ENCODE measurements at regions not wholly inside any gene's neighbourhood (a gene's known extent, or its start where the extent isn't known, plus 50 kb on each side); places are given as distances from the start of the nearest gene placed in this dataset.

- DNase-seq (ENCODE audit: low read depth, low spot score) = no peak
- in situ Hi-C loops (cut with HindIII; ENCODE audit: low pct_unique_long_range_greater_than_20kb, low sequenced_read_pairs) = no loop called here
These were observed 102.9 kb upstream of the RFLNA start for GRCh38 chr12:124191966-124192365.

GRCh38 chr12:124194264-124194892, 100.5 kb upstream of the RFLNA start:
- no peak for DNase-seq (ENCODE audit: low read depth, low spot score)
- in situ Hi-C loops (cut with HindIII; ENCODE audit: low pct_unique_long_range_greater_than_20kb, low sequenced_read_pairs) = no loop called here

DNA sequence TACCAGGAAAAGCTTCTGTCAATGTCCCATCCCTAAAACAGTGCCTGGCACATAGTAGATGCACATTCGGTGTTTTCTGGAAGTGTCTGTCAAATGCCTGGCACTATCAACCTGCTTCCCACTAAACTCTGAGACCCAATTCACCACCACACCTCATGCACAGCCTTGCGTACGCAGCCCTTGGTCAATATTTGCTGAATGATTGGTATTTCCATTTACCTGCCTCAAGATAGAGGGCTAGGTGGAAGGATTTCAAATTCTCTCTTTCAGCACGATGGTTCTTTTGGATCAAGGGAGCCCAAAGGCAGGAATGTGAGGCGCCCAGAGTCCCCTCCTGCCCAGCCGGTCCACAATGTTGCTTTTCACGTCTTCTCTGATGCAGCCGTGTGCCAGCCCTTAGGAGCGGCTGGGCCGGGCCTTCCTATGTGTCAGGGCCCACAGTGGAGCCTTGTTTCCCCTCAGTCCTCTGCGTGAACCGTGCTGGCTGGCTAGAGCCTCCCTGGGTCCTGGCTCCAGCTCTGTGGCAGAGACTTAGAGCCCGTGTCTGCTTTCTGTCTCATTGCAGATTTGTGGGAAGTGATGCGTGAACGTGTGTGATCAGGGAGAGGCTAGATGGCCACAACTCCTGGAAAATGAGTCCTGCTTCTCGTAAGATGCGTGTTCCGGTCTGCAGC, 99.9 kb upstream of the RFLNA start:
- DNase-seq (ENCODE audit: low read depth, low spot score) = no peak
- in situ Hi-C loops (cut with HindIII; ENCODE audit: low pct_unique_long_range_greater_than_20kb, low sequenced_read_pairs) = no loop called here

DNA sequence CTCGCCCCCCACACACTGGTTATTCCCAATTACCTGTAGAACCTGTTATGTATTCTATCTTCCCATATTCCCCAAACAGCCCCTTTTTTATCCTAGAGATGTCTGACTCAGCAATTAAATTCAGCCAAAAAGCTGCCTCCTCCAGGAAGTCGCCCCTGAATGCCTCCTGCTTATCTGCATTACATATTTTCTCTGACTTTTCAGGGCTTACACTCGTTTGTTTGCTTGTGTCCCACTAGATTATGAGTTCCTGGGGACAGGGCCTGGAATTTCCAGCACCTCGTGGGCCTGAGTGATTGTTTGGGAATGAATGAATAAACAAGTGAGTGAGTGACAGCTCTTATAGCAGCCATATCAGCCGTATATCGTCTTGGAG, 99.3 kb upstream of the RFLNA start:
- in situ Hi-C loops (cut with HindIII; ENCODE audit: low pct_unique_long_range_greater_than_20kb, low sequenced_read_pairs) = no loop called here
- no peak for DNase-seq (ENCODE audit: low read depth, low spot score)

- in situ Hi-C loops (cut with HindIII; ENCODE audit: low pct_unique_long_range_greater_than_20kb, low sequenced_read_pairs) = no loop called here
- DNase-seq (ENCODE audit: low read depth, low spot score) = no peak
These were observed 98.7 kb upstream of the RFLNA start for GRCh38 chr12:124196236-124196635.

DNA sequence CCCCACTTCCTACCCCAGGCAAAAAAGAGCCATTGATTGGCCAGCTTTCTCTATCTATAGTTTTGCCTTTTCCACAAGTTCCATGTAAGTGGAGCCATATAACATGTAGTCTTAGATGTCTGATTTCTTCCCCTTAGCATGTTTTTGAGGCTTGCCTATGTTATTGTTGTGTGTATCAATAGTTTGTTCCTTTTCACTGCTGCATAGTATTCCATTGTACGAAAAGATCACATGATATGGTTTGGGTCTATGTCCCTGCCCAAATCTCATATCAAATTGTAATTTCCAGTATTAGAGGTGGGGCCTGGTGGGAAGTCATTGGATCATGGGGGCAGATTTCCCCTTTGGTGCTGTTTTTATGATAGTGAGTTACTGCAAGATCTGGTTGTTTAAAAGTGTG, 93.6 kb upstream of the RFLNA start:
- DNase-seq (ENCODE audit: low read depth, low spot score) = no peak
- in situ Hi-C loops (cut with HindIII; ENCODE audit: low pct_unique_long_range_greater_than_20kb, low sequenced_read_pairs) = no loop called here

- DNase-seq (ENCODE audit: low read depth, low spot score) = no peak
- in situ Hi-C loops (cut with HindIII; ENCODE audit: low pct_unique_long_range_greater_than_20kb, low sequenced_read_pairs) = no loop called here
These were observed 91.7 kb upstream of the RFLNA start for GRCh38 chr12:124203176-124203575.

- no peak for DNase-seq (ENCODE audit: low read depth, low spot score)
- in situ Hi-C loops (cut with HindIII; ENCODE audit: low pct_unique_long_range_greater_than_20kb, low sequenced_read_pairs) = no loop called here
These were observed 89.5 kb upstream of the RFLNA start for GRCh38 chr12:124205405-124205804.

- DNase-seq (ENCODE audit: low read depth, low spot score) = no peak
- in situ Hi-C loops (cut with HindIII; ENCODE audit: low pct_unique_long_range_greater_than_20kb, low sequenced_read_pairs) = no loop called here
These were observed 87.8 kb upstream of the RFLNA start for GRCh38 chr12:124207049-124207448.

- in situ Hi-C loops (cut with HindIII; ENCODE audit: low pct_unique_long_range_greater_than_20kb, low sequenced_read_pairs) = no loop called here
- DNase-seq (ENCODE audit: low read depth, low spot score) = no peak
These were observed 87.3 kb upstream of the RFLNA start for GRCh38 chr12:124207617-124208016.

- in situ Hi-C loops (cut with HindIII; ENCODE audit: low pct_unique_long_range_greater_than_20kb, low sequenced_read_pairs) = no loop called here
- DNase-seq (ENCODE audit: low read depth, low spot score) = no peak
These were observed 86.4 kb upstream of the RFLNA start for GRCh38 chr12:124208489-124208888.

- DNase-seq (ENCODE audit: low read depth, low spot score) = no peak
- in situ Hi-C loops (cut with HindIII; ENCODE audit: low pct_unique_long_range_greater_than_20kb, low sequenced_read_pairs) = no loop called here
These were observed 83.8 kb upstream of the RFLNA start for GRCh38 chr12:124210991-124211577.

GRCh38 chr12:124211753-124212152, 83.1 kb upstream of the RFLNA start:
- in situ Hi-C loops (cut with HindIII; ENCODE audit: low pct_unique_long_range_greater_than_20kb, low sequenced_read_pairs) = no loop called here
- no peak for DNase-seq (ENCODE audit: low read depth, low spot score)

- in situ Hi-C loops (cut with HindIII; ENCODE audit: low pct_unique_long_range_greater_than_20kb, low sequenced_read_pairs) = no loop called here
- no peak for DNase-seq (ENCODE audit: low read depth, low spot score)
These were observed 81.1 kb upstream of the RFLNA start for GRCh38 chr12:124213666-124214347.

DNA sequence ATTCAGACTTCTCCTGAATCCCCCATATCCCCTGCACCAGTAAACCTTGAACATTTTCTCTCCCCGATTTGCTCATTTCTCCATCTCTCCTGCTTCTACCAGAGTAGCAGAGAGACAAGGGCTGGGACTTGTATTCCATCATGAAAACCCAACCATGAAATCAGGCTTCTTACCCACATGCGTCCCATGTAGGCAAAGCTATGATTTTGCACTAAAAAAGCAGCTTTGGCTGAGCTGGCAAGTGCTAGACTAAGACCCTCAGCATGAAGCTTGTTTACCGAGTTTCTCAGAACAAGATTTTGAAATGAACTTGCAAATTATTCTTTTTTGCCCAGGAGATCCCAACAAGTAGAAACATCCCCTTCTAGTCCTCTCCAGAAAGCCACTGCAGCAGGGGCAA, 80.3 kb upstream of the RFLNA start:
- in situ Hi-C loops (cut with HindIII; ENCODE audit: low pct_unique_long_range_greater_than_20kb, low sequenced_read_pairs) = no loop called here
- no peak for DNase-seq (ENCODE audit: low read depth, low spot score)

DNA sequence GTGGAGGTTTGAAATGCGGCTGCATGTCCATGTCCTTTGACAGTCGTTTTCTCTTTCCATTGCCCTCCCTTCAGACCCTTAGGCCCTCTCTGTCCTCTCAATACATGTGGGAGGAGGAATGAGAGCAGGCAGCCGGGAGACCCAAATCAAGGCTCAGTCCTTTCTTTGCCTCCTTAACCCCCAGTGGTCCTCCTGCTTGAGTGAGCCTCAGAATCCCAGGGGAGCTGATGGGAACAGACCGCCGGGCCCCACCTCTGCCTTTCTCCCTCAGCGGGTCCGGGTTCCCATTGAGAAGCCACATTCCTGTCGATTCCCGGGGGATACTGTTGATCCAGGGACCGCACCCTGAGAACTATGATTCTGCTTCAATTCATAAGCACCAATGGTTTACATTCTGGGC, 77.9 kb upstream of the RFLNA start:
- no peak for DNase-seq (ENCODE audit: low read depth, low spot score)
- in situ Hi-C loops (cut with HindIII; ENCODE audit: low pct_unique_long_range_greater_than_20kb, low sequenced_read_pairs) = no loop called here

DNA sequence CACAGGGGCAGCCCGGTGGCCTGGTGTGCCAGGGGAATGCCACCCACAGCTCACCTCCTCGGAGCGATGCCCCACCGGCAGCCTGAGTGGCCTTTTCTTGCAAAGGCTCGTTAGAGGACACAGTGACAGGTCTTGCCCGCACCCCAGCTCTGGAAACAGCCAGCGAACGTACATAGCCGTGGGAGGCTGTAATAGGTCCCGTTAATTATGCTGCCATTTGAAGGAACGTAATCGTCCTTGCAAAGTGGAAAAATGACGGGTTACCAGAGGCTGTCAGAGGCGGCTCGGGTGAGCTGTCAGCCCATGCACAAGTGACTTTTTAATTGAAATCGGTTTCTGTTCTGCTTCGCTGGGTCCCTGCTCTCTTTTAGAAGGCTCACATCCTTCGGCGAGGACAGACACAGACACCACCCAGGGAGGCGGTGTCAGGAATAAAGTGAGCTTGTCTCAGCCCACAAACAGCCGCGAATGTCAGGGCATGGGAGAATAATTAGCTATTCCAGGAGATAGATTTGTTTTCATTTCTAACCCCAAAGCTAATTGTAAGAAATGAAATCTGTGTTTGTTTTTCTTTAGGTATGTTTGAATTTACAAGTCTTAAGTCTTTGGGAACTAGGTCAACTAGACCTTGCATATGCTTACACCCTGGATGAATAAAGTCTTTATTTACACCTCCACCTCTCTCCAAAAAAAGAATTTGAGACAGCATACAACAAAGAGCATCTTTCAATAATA, 77.2 kb upstream of the RFLNA start:
- no peak for DNase-seq (ENCODE audit: low read depth, low spot score)
- in situ Hi-C loops (cut with HindIII; ENCODE audit: low pct_unique_long_range_greater_than_20kb, low sequenced_read_pairs) = no loop called here

DNA sequence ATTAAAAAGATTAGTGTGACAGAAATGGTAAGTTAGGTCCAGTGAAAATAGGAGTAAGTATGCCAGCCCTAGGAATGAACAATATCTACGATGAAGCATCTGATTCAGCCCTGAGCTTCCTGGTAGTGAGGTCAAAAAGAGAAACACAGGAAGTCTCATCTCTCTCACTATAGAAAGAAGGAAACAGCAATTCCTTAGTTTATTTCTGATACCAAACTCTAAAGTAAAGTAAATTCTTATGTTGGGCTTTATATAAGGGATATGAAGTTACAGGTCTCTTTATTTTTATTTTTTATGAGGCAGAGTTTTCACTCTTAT, 76.7 kb upstream of the RFLNA start:
- in situ Hi-C loops (cut with HindIII; ENCODE audit: low pct_unique_long_range_greater_than_20kb, low sequenced_read_pairs) = no loop called here
- DNase-seq (ENCODE audit: low read depth, low spot score) = no peak
